ENCODE measurements at regions not wholly inside any gene's neighbourhood (a gene's known extent, or its start where the extent isn't known, plus 50 kb on each side); places are given as distances from the start of the nearest gene placed in this dataset.

DNA sequence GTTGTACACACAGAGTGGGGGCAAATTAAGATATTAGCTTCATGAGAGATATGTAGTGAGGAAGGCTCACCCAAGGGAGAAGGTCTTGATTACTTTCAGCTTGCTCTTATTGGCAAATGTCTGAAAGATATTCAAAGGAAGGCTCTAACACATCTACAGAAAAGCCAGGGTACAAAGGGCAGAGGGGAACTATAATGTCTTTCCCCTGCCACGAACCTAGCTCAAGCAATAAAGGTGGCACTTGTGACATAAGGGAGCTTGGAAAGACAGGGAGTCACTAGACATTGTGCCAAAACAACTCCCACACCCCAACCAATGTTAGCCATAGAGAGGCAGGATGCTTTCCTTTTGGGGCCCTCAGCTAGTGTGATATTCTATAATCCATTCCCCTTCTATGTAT, 52.2 kb upstream of the SOX9 start:
- DNase-seq: no peak

DNA sequence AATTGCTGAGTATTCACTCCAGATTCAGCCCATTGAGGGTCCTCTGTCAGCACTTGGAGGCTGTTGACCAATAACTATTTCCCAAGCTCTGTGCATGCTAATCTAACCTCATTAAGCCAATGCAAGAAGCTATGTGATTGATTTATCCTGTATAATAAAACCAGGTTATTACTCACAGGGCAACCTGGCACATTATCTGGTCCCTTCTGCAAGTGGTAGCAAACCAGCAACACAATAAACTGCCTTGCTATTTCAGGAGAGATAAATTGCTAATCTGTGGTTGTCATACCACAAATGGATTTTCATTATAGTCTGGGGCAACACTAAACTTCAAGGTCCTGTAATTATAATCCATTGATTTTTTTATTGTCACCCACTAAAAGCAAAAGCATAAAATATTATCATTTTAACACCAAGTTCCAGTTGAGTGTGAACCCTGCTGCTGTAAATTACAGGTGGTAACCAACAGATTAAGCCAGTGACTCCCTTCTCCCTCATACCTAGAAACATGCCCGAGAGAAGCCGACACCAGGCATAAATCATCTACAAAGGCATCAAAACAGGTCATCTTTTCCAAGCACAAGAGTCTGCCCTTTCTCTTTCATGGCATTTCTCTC, 51.1 kb upstream of the SOX9 start:
- DNase-seq: no peak

Measured in activated naive CD4-positive, alpha-beta T cell treated with anti-CD3 and anti-CD28 coated beads, Interleukin-2, amount 50 U/mL, for 16 hours (primary cell).